WTC11 (cell line): ENCODE measurements at regions not wholly inside any gene's neighbourhood (a gene's known extent, or its start where the extent isn't known, plus 50 kb on each side); places are given as distances from the start of the nearest gene placed in this dataset.

ENCODE experiments used
- CBFB ChIP-seq: sonication (generic); formaldehyde crosslinking; IDR thresholded peaks from 2 replicates; pipeline ENCODE4 v1.8.1; 2022; ENCODE audit warnings: mild to moderate bottlenecking, low read depth, missing genetic modification reagents
- CTCF ChIP-seq: fragments of 200-600 bp; IDR thresholded peaks from 2 replicates; pipeline ENCODE4 v1.8.0; 2022; ENCODE audit warnings: antibody characterized with exemption
- NR2C2 ChIP-seq: sonication (generic); formaldehyde crosslinking; IDR thresholded peaks from 2 replicates; pipeline ENCODE4 v1.8.0; 2022; ENCODE audit warnings: mild to moderate bottlenecking, missing genetic modification reagents

DNA sequence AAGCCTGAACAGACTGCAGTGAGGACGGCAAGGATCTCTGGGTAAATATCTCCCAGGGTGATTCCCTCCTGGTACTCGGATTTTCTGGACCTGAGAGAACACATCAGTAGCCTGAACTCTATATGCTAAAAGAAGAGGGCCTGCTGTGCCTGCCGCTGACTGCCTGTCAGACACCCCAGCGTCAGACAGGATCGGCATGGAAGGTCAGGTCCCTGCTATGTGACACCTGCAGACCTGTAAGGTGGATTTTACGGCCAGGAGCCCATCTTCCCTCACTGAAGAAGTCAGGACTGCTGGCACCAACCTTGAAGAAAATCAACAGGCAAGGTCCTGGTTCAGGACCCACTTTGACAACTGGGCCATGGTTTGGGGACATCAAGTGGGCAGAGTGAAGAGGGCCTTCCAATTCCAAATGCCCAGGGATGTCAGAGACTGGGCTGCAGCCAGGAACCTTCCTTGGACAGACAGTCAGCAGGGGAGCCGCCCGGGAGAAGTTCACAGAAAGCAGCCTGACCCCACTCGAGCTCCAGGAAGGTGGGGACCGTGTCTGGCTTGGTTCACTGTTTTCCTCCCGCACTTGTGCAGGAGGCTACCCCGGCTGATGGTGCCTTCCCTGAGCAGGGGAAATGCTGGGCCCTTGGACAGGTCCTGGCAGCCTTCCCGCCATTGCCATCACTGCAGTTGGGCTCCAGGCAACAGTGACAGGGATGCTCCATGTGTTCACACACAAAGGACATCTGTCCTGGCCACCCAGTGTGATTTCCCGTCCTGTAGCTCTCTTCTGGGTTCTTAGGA is 91.8 kb upstream of the LANCL2 start:
- TF ChIP-seq CTCF (no peak), NR2C2 (CRISPR knock-in tag) (no peak), CBFB (CRISPR knock-in tag) (no peak)
